OCI-LY3 (cell line): ENCODE measurements at regions not wholly inside any gene's neighbourhood (a gene's known extent, or its start where the extent isn't known, plus 50 kb on each side); places are given as distances from the start of the nearest gene placed in this dataset.

Experiments used
- EZH2phosphoT487 ChIP-seq: fragments of 200-600 bp; shearing (Covaris generic); IDR thresholded peaks from 2 replicates; pipeline ENCODE4 v1.6.1; 2018; ENCODE audit warnings: antibody characterized with exemption, mixed run types, low read depth
- TF ChIP-seq, protein P1 (sequence below): fragments of 200-600, 300-600 bp; sonication (generic); IDR thresholded peaks from 2 replicates; pipeline ENCODE4 v1.5.1; 2014; ENCODE audit warnings: antibody characterized with exemption, low read length, low read depth

DNA sequence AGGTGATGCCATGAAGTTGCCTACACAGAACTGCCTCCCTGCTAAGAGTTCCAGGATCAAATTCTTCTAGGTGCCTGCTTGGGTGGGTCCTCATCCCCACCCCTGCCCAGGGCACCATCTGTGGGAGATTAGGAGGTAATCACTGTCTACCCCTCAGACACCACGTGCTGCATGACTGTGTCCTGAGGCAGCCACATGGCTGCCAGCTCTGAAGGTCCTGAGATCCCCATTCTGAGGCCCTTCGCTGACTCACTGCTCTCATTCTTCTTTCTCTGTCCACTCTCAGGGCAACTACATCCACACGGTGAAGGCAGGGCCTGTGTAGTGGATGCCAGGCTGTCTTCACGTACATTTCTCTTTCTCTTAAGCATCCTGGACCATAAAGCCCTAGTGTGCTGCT is 222.9 kb upstream of the ANKRD55 start:
- TF ChIP-seq, protein P1, sequence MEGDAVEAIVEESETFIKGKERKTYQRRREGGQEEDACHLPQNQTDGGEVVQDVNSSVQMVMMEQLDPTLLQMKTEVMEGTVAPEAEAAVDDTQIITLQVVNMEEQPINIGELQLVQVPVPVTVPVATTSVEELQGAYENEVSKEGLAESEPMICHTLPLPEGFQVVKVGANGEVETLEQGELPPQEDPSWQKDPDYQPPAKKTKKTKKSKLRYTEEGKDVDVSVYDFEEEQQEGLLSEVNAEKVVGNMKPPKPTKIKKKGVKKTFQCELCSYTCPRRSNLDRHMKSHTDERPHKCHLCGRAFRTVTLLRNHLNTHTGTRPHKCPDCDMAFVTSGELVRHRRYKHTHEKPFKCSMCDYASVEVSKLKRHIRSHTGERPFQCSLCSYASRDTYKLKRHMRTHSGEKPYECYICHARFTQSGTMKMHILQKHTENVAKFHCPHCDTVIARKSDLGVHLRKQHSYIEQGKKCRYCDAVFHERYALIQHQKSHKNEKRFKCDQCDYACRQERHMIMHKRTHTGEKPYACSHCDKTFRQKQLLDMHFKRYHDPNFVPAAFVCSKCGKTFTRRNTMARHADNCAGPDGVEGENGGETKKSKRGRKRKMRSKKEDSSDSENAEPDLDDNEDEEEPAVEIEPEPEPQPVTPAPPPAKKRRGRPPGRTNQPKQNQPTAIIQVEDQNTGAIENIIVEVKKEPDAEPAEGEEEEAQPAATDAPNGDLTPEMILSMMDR = no peak
- no peak for TF ChIP-seq EZH2phosphoT487
